ENCODE measurements at regions not wholly inside any gene's neighbourhood (a gene's known extent, or its start where the extent isn't known, plus 50 kb on each side); places are given as distances from the start of the nearest gene placed in this dataset.

DNA sequence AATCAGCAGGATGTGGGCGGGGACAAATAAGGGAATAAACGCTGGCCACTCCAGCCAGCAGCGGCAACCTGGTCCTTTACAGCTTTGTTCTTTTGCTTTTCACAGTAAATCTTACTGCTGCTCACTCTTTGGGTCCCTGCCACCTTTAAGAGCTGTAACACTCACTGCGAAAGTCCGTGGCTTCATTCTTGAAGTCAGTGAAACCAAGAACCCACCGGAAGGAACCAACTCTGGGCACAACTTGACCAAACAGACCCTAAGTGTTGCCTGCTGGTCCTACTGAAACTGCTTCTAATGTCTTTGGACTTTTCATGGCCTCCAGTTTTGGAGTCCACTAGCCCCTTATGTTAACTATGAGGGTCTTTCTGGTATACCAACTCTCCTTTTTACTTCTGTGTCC lies 566.2 kb upstream of the IGFBP7 start:
- TF ChIP-seq, protein P1, sequence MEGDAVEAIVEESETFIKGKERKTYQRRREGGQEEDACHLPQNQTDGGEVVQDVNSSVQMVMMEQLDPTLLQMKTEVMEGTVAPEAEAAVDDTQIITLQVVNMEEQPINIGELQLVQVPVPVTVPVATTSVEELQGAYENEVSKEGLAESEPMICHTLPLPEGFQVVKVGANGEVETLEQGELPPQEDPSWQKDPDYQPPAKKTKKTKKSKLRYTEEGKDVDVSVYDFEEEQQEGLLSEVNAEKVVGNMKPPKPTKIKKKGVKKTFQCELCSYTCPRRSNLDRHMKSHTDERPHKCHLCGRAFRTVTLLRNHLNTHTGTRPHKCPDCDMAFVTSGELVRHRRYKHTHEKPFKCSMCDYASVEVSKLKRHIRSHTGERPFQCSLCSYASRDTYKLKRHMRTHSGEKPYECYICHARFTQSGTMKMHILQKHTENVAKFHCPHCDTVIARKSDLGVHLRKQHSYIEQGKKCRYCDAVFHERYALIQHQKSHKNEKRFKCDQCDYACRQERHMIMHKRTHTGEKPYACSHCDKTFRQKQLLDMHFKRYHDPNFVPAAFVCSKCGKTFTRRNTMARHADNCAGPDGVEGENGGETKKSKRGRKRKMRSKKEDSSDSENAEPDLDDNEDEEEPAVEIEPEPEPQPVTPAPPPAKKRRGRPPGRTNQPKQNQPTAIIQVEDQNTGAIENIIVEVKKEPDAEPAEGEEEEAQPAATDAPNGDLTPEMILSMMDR (tag by site-specific recombination; IDR thresholded peaks at IDR 0.05) = no peak
- TF ChIP-seq SP2 (tag by site-specific recombination; IDR thresholded peaks at IDR 0.05) = no peak
- TF ChIP-seq ZNF175 (tag by site-specific recombination; IDR thresholded peaks at IDR 0.05) = no peak
- TF ChIP-seq ZBTB1 (tag by site-specific recombination; IDR thresholded peaks at IDR 0.05) = no peak
- no peak for TF ChIP-seq ZNF274 (IDR thresholded peaks at IDR 0.05; ENCODE audit: low read length)
- no peak for TF ChIP-seq ZNF274 (tag by site-specific recombination; IDR thresholded peaks at IDR 0.05; ENCODE audit: borderline replicate concordance)
- TF ChIP-seq ZNF623 (tag by site-specific recombination; IDR thresholded peaks at IDR 0.05) = no peak
- TF ChIP-seq, protein P2, sequence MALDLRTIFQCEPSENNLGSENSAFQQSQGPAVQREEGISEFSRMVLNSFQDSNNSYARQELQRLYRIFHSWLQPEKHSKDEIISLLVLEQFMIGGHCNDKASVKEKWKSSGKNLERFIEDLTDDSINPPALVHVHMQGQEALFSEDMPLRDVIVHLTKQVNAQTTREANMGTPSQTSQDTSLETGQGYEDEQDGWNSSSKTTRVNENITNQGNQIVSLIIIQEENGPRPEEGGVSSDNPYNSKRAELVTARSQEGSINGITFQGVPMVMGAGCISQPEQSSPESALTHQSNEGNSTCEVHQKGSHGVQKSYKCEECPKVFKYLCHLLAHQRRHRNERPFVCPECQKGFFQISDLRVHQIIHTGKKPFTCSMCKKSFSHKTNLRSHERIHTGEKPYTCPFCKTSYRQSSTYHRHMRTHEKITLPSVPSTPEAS (tag by site-specific recombination; IDR thresholded peaks at IDR 0.05) = no peak
